ENCODE measurements at regions not wholly inside any gene's neighbourhood (a gene's known extent, or its start where the extent isn't known, plus 50 kb on each side); places are given as distances from the start of the nearest gene placed in this dataset.
"Not testable (repeated sequence)": the region's sequence is repeated elsewhere in the genome, so short reads cannot be mapped to it uniquely, and the experiment has no call there.

- Histone ChIP-seq H3K36me3 (ENCODE audit: insufficient read depth, low read length) (no peaks in the 10 kb centered on the region), H3K9me3 (ENCODE audit: control insufficient read depth, insufficient read depth, low read length) (peaks cover 7% of the 10 kb centered on the region; the same call in 1 of the 2 replicates), H3K4me1 (ENCODE audit: insufficient read depth, low read length) (no peaks in the 10 kb centered on the region), H3K9ac (ENCODE audit: low read depth, low read length) (no peak overlapping the region)
These were observed 186.4 kb upstream of the ZNF521 start for GRCh38 chr18:25538175-25538922.

GRCh38 chr18:25535495-25535894, 183.5 kb upstream of the ZNF521 start:
- Histone ChIP-seq H3K9ac (ENCODE audit: low read depth, low read length) (no peak overlapping the region), H3K4me1 (ENCODE audit: insufficient read depth, low read length) (no peaks in the 10 kb centered on the region)

GRCh38 chr18:25534401-25534800, 182.4 kb upstream of the ZNF521 start:
- Histone ChIP-seq H3K36me3 (ENCODE audit: insufficient read depth, low read length) (no peaks in the 10 kb centered on the region), H3K9ac (ENCODE audit: low read depth, low read length) (no peak overlapping the region), H3K4me1 (ENCODE audit: insufficient read depth, low read length) (no peaks in the 10 kb centered on the region), H3K9me3 (ENCODE audit: control insufficient read depth, insufficient read depth, low read length) (peaks cover 15% of the 10 kb centered on the region; the same call in 1 of the 2 replicates)

More at GRCh38 chr18:25535495-25535894, 183.5 kb upstream of the ZNF521 start:
- Histone ChIP-seq H3K36me3 (ENCODE audit: insufficient read depth, low read length) (no peaks in the 10 kb centered on the region), H3K9me3 (ENCODE audit: control insufficient read depth, insufficient read depth, low read length) (peaks cover 15% of the 10 kb centered on the region; the same call in 1 of the 2 replicates)

- Histone ChIP-seq H3K36me3 (ENCODE audit: insufficient read depth, low read length) (no peaks in the 10 kb centered on the region), H3K9ac (ENCODE audit: low read depth, low read length) (no peak overlapping the region), H3K4me1 (ENCODE audit: insufficient read depth, low read length) (no peaks in the 10 kb centered on the region), H3K9me3 (ENCODE audit: control insufficient read depth, insufficient read depth, low read length) (peaks cover 15% of the 10 kb centered on the region; the same call in 1 of the 2 replicates)
These were observed 181.3 kb upstream of the ZNF521 start for GRCh38 chr18:25533218-25533617.

GRCh38 chr18:25531207-25531606, 179.2 kb upstream of the ZNF521 start:
- Histone ChIP-seq H3K36me3 (ENCODE audit: insufficient read depth, low read length) (no peaks in the 10 kb centered on the region), H3K4me1 (ENCODE audit: insufficient read depth, low read length) (no peaks in the 10 kb centered on the region)

GRCh38 chr18:25525789-25526188, 173.8 kb upstream of the ZNF521 start:
- not testable (repeated sequence) for H3K9me3 ChIP-seq (ENCODE audit: control insufficient read depth, insufficient read depth, low read length); H3K9ac ChIP-seq (ENCODE audit: low read depth, low read length); H3K4me1 ChIP-seq (ENCODE audit: insufficient read depth, low read length); H3K36me3 ChIP-seq (ENCODE audit: insufficient read depth, low read length)

More at GRCh38 chr18:25531207-25531606, 179.2 kb upstream of the ZNF521 start:
- Histone ChIP-seq H3K9ac (ENCODE audit: low read depth, low read length) (no peak overlapping the region), H3K9me3 (ENCODE audit: control insufficient read depth, insufficient read depth, low read length) (peaks cover 15% of the 10 kb centered on the region; the same call in 1 of the 2 replicates)

- Histone ChIP-seq H3K36me3 (ENCODE audit: insufficient read depth, low read length) (no peaks in the 10 kb centered on the region), H3K4me1 (ENCODE audit: insufficient read depth, low read length) (no peaks in the 10 kb centered on the region), H3K9me3 (ENCODE audit: control insufficient read depth, insufficient read depth, low read length) (no peaks in the 10 kb centered on the region), H3K9ac (ENCODE audit: low read depth, low read length) (no peak overlapping the region)
These were observed 166.7 kb upstream of the ZNF521 start for GRCh38 chr18:25518716-25519053.

- H3K36me3 ChIP-seq (ENCODE audit: insufficient read depth, low read length), result no peaks in the 10 kb centered on the region
- H3K9ac ChIP-seq (ENCODE audit: low read depth, low read length), result no peak overlapping the region
- H3K9me3 ChIP-seq (ENCODE audit: control insufficient read depth, insufficient read depth, low read length), result no peaks in the 10 kb centered on the region
- H3K4me1 ChIP-seq (ENCODE audit: insufficient read depth, low read length), result no peaks in the 10 kb centered on the region
These were observed 166.1 kb upstream of the ZNF521 start for GRCh38 chr18:25517881-25518715.

GRCh38 chr18:25516747-25517498, 165.0 kb upstream of the ZNF521 start:
- Histone ChIP-seq H3K4me1 (ENCODE audit: insufficient read depth, low read length) (no peaks in the 10 kb centered on the region), H3K36me3 (ENCODE audit: insufficient read depth, low read length) (no peaks in the 10 kb centered on the region), H3K9me3 (ENCODE audit: control insufficient read depth, insufficient read depth, low read length) (no peaks in the 10 kb centered on the region), H3K9ac (ENCODE audit: low read depth, low read length) (no peak overlapping the region)

- Histone ChIP-seq H3K9ac (ENCODE audit: low read depth, low read length) (no peak overlapping the region), H3K36me3 (ENCODE audit: insufficient read depth, low read length) (no peaks in the 10 kb centered on the region), H3K4me1 (ENCODE audit: insufficient read depth, low read length) (no peaks in the 10 kb centered on the region), H3K9me3 (ENCODE audit: control insufficient read depth, insufficient read depth, low read length) (no peaks in the 10 kb centered on the region)
These were observed 164.2 kb upstream of the ZNF521 start for GRCh38 chr18:25516121-25516520.

- no peak overlapping the region for H3K9ac ChIP-seq (ENCODE audit: low read depth, low read length)
- H3K4me1 ChIP-seq (ENCODE audit: insufficient read depth, low read length), result no peaks in the 10 kb centered on the region
- no peaks in the 10 kb centered on the region for H3K36me3 ChIP-seq (ENCODE audit: insufficient read depth, low read length)
- H3K9me3 ChIP-seq (ENCODE audit: control insufficient read depth, insufficient read depth, low read length), result no peaks in the 10 kb centered on the region
These were observed 158.1 kb upstream of the ZNF521 start for GRCh38 chr18:25510096-25510495.

GRCh38 chr18:25503567-25504081, 151.7 kb upstream of the ZNF521 start:
- no peaks in the 10 kb centered on the region for H3K9me3 ChIP-seq (ENCODE audit: control insufficient read depth, insufficient read depth, low read length)
- peak overlapping the region; percentile 79; the same call in 1 of the 2 replicates for H3K9ac ChIP-seq (ENCODE audit: low read depth, low read length)
- no peaks in the 10 kb centered on the region for H3K4me1 ChIP-seq (ENCODE audit: insufficient read depth, low read length)
- H3K36me3 ChIP-seq (ENCODE audit: insufficient read depth, low read length), result no peaks in the 10 kb centered on the region

- H3K9ac ChIP-seq (ENCODE audit: low read depth, low read length), result no peak overlapping the region
- no peaks in the 10 kb centered on the region for H3K36me3 ChIP-seq (ENCODE audit: insufficient read depth, low read length)
- no peaks in the 10 kb centered on the region; the same call in 1 of the 2 replicates for H3K9me3 ChIP-seq (ENCODE audit: control insufficient read depth, insufficient read depth, low read length)
- no peaks in the 10 kb centered on the region for H3K4me1 ChIP-seq (ENCODE audit: insufficient read depth, low read length)
These were observed 145.3 kb upstream of the ZNF521 start for GRCh38 chr18:25497151-25497794.

GRCh38 chr18:25496544-25496943, 144.6 kb upstream of the ZNF521 start:
- no peaks in the 10 kb centered on the region for H3K4me1 ChIP-seq (ENCODE audit: insufficient read depth, low read length)
- H3K36me3 ChIP-seq (ENCODE audit: insufficient read depth, low read length), result no peaks in the 10 kb centered on the region
- no peak overlapping the region for H3K9ac ChIP-seq (ENCODE audit: low read depth, low read length)
- no peaks in the 10 kb centered on the region; the same call in 1 of the 2 replicates for H3K9me3 ChIP-seq (ENCODE audit: control insufficient read depth, insufficient read depth, low read length)

Data from ES-I3 (cell line).